ENCODE measurements at regions not wholly inside any gene's neighbourhood (a gene's known extent, or its start where the extent isn't known, plus 50 kb on each side); places are given as distances from the start of the nearest gene placed in this dataset.
"Not testable (repeated sequence)": the region's sequence is repeated elsewhere in the genome, so short reads cannot be mapped to it uniquely, and the experiment has no call there.

- FAIRE-seq = no peak
These were observed 1343.6 kb upstream of the CITED2 start for GRCh38 chr6:140718021-140718420.

- FAIRE-seq = no peak
These were observed 1339.0 kb upstream of the CITED2 start for GRCh38 chr6:140713495-140713894.

GRCh38 chr6:140711019-140711613 lies 1336.7 kb upstream of the CITED2 start:
- no peak for FAIRE-seq

- FAIRE-seq = no peak
These were observed 1334.0 kb upstream of the CITED2 start for GRCh38 chr6:140708441-140708840.

GRCh38 chr6:140704008-140704407 lies 1329.6 kb upstream of the CITED2 start:
- FAIRE-seq = not testable (repeated sequence)

GRCh38 chr6:140697585-140697984 lies 1323.1 kb upstream of the CITED2 start:
- FAIRE-seq = no peak

GRCh38 chr6:140684776-140685550 lies 1310.5 kb upstream of the CITED2 start:
- no peak for FAIRE-seq

GRCh38 chr6:140677781-140678528 lies 1303.5 kb upstream of the CITED2 start:
- FAIRE-seq = no peak

GRCh38 chr6:140671926-140672325 lies 1297.5 kb upstream of the CITED2 start:
- no peak for FAIRE-seq

GRCh38 chr6:140670021-140670420 lies 1295.6 kb upstream of the CITED2 start:
- no peak for FAIRE-seq

GRCh38 chr6:140669321-140669720 lies 1294.9 kb upstream of the CITED2 start:
- FAIRE-seq = no peak

GRCh38 chr6:140663772-140664171 lies 1289.3 kb upstream of the CITED2 start:
- FAIRE-seq = no peak

GRCh38 chr6:140663094-140663493 lies 1288.6 kb upstream of the CITED2 start:
- no peak for FAIRE-seq

- no peak for FAIRE-seq
These were observed 1287.2 kb upstream of the CITED2 start for GRCh38 chr6:140661691-140662090.

- FAIRE-seq = no peak
These were observed 1285.8 kb upstream of the CITED2 start for GRCh38 chr6:140660295-140660694.

GRCh38 chr6:140653972-140654371 lies 1279.5 kb upstream of the CITED2 start:
- no peak for FAIRE-seq

GRCh38 chr6:140653506-140653905 lies 1279.1 kb upstream of the CITED2 start:
- FAIRE-seq = no peak

- FAIRE-seq = not testable (repeated sequence)
These were observed 1275.1 kb upstream of the CITED2 start for GRCh38 chr6:140649502-140649901.

- not testable (repeated sequence) for FAIRE-seq
These were observed 1272.9 kb upstream of the CITED2 start for GRCh38 chr6:140647322-140647721.

- FAIRE-seq = no peak
These were observed 1269.6 kb upstream of the CITED2 start for GRCh38 chr6:140644017-140644416.

- no peak for FAIRE-seq
These were observed 1267.0 kb upstream of the CITED2 start for GRCh38 chr6:140641412-140641811.

- no peak for FAIRE-seq
These were observed 1262.5 kb upstream of the CITED2 start for GRCh38 chr6:140636908-140637402.

- FAIRE-seq = no peak
These were observed 1261.9 kb upstream of the CITED2 start for GRCh38 chr6:140636271-140636907.
